Body of pancreas (tissue), 4 donors: ENCODE measurements at regions not wholly inside any gene's neighbourhood (a gene's known extent, or its start where the extent isn't known, plus 50 kb on each side); places are given as distances from the start of the nearest gene placed in this dataset.

Source experiments
- CTCF ChIP-seq, 7 experiments: fragments of 450-650 bp in 4 of 7; fragments of 200-600 bp in 3 of 7; sonication (generic) in 3 of 7; IDR thresholded peaks; one replicate each; pipeline ENCODE4 v1.5.1; 2016 to 2019; ENCODE audit warnings: antibody characterized with exemption in 7 of 7
- POLR2A ChIP-seq, 3 donors: fragments of 450-650 bp; IDR thresholded peaks; one replicate each; pipeline ENCODE4 v1.6.1; 2016; ENCODE audit warnings: antibody characterized with exemption in 3 of 3, mild to moderate bottlenecking in 2 of 3

- no peak for TF ChIP-seq CTCF (IDR thresholded peaks at IDR 0.05)
- no peak for TF ChIP-seq POLR2A (IDR thresholded peaks at IDR 0.05)
Observed at GRCh38 chr2:37794717-37795116, 123.3 kb upstream of the CDC42EP3 start.
